ENCODE measurements at regions not wholly inside any gene's neighbourhood (a gene's known extent, or its start where the extent isn't known, plus 50 kb on each side); places are given as distances from the start of the nearest gene placed in this dataset.

DNA sequence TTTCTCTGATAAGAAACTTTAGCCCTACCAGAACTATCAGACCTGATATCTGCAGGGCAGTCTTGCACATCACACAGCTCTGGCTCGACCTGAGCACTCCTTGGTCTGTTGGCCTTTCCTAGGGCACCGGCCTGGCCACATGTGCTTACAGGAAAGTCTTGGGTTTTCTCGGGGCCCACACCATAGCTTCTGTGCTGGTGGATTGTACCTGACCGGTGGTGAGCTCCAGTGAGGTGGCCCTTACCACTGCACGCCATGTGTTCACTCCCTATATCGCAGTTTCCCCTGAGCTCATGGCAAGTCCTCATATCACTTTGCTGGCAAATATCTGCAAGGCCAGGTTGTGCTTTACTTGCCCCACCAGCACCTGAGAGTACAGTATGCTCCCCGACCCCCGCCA, 2637.4 kb downstream of the ARAP2 start:
- TF ChIP-seq, protein P1, sequence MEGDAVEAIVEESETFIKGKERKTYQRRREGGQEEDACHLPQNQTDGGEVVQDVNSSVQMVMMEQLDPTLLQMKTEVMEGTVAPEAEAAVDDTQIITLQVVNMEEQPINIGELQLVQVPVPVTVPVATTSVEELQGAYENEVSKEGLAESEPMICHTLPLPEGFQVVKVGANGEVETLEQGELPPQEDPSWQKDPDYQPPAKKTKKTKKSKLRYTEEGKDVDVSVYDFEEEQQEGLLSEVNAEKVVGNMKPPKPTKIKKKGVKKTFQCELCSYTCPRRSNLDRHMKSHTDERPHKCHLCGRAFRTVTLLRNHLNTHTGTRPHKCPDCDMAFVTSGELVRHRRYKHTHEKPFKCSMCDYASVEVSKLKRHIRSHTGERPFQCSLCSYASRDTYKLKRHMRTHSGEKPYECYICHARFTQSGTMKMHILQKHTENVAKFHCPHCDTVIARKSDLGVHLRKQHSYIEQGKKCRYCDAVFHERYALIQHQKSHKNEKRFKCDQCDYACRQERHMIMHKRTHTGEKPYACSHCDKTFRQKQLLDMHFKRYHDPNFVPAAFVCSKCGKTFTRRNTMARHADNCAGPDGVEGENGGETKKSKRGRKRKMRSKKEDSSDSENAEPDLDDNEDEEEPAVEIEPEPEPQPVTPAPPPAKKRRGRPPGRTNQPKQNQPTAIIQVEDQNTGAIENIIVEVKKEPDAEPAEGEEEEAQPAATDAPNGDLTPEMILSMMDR (IDR thresholded peaks at IDR 0.05): no peak
- no peak for TF ChIP-seq POLR2A (IDR thresholded peaks at IDR 0.05)

Data from stomach (tissue), 4 donors.